NCI-H82 treated with DMSO at 0.1 percent for 48 hours (cell line): ENCODE measurements at regions not wholly inside any gene's neighbourhood (a gene's known extent, or its start where the extent isn't known, plus 50 kb on each side); places are given as distances from the start of the nearest gene placed in this dataset.
"Not testable (repeated sequence)": the region's sequence is repeated elsewhere in the genome, so short reads cannot be mapped to it uniquely, and the experiment has no call there.

ENCODE experiments used
- DNase-seq: peaks from one replicate; lab custom pipeline; 2025; ENCODE audit not compliant: unreplicated experiment; lab: John Stamatoyannopoulos, UW

GRCh38 chr22:49359076-49359475 is 468.6 kb downstream of the BRD1 start:
- no peak for DNase-seq

GRCh38 chr22:49357661-49358440 is 469.8 kb downstream of the BRD1 start:
- no peak for DNase-seq

- DNase-seq: no peak
Observed at GRCh38 chr22:49356428-49356827, 471.2 kb downstream of the BRD1 start.

GRCh38 chr22:49355211-49355920 is 472.3 kb downstream of the BRD1 start:
- no peak for DNase-seq

GRCh38 chr22:49354516-49355210 is 473.0 kb downstream of the BRD1 start:
- DNase-seq: no peak

GRCh38 chr22:49353235-49353634 is 474.4 kb downstream of the BRD1 start:
- no peak for DNase-seq

GRCh38 chr22:49352361-49353169 is 475.1 kb downstream of the BRD1 start:
- DNase-seq: no peak

GRCh38 chr22:49351761-49352227 is 475.9 kb downstream of the BRD1 start:
- DNase-seq: no peak

GRCh38 chr22:49350441-49351121 is 477.1 kb downstream of the BRD1 start:
- DNase-seq: no peak

GRCh38 chr22:49349841-49350381 is 477.8 kb downstream of the BRD1 start:
- no peak for DNase-seq

GRCh38 chr22:49349181-49349835 is 478.4 kb downstream of the BRD1 start:
- DNase-seq: no peak

- no peak for DNase-seq
Observed at GRCh38 chr22:49348631-49349030, 479.0 kb downstream of the BRD1 start.

GRCh38 chr22:49347376-49347775 is 480.3 kb downstream of the BRD1 start:
- no peak for DNase-seq

- no peak for DNase-seq
Observed at GRCh38 chr22:49345896-49346295, 481.8 kb downstream of the BRD1 start.

- no peak for DNase-seq
Observed at GRCh38 chr22:49344656-49345055, 483.0 kb downstream of the BRD1 start.

GRCh38 chr22:49344161-49344560 is 483.5 kb downstream of the BRD1 start:
- DNase-seq: no peak

GRCh38 chr22:49340406-49340805 is 487.3 kb downstream of the BRD1 start:
- no peak for DNase-seq

GRCh38 chr22:49336483-49336882 is 491.2 kb downstream of the BRD1 start:
- DNase-seq: not testable (repeated sequence)

- no peak for DNase-seq
Observed at GRCh38 chr22:49334976-49335375, 492.7 kb downstream of the BRD1 start.

GRCh38 chr22:49334449-49334789 is 493.3 kb downstream of the BRD1 start:
- DNase-seq: no peak
